Parathyroid adenoma (tissue), 2 donors: ENCODE measurements at regions not wholly inside any gene's neighbourhood (a gene's known extent, or its start where the extent isn't known, plus 50 kb on each side); places are given as distances from the start of the nearest gene placed in this dataset.

Source experiments
- H2AFZ ChIP-seq: fragments of 300-600 bp; sonication (generic); one replicate; pipeline ENCODE4 v1.7.0; 2017; ENCODE audit warnings: antibody characterized with exemption, mild to moderate bottlenecking
- H3K27ac ChIP-seq: fragments of 300-600 bp; sonication (generic); one replicate; pipeline ENCODE4 v1.7.0; 2017
- H3K27me3 ChIP-seq: fragments of 300-600 bp; sonication (generic); one replicate; pipeline ENCODE4 v1.7.0; 2017; ENCODE audit warnings: low read length; ENCODE audit not compliant: control insufficient read depth, insufficient read depth
- H3K36me3 ChIP-seq: fragments of 300-600 bp; sonication (generic); one replicate; pipeline ENCODE4 v1.7.0; 2017; ENCODE audit warnings: low read length; ENCODE audit not compliant: control insufficient read depth, insufficient read depth
- H3K4me1 ChIP-seq: fragments of 300-600 bp; sonication (generic); one replicate; pipeline ENCODE4 v1.7.0; 2017; ENCODE audit warnings: control low read depth
- H3K4me2 ChIP-seq: fragments of 300-600 bp; sonication (generic); one replicate; pipeline ENCODE4 v1.7.0; 2017; ENCODE audit warnings: low read length
- H3K4me3 ChIP-seq: fragments of 300-600 bp; sonication (generic); one replicate; pipeline ENCODE4 v1.7.0; 2017; ENCODE audit warnings: low read depth, low read length
- H3K79me2 ChIP-seq: fragments of 300-600 bp; sonication (generic); one replicate; pipeline ENCODE4 v1.7.0; 2017; ENCODE audit warnings: control low read depth
- H3K9ac ChIP-seq: fragments of 300-600 bp; sonication (generic); one replicate; pipeline ENCODE4 v1.7.0; 2017; ENCODE audit warnings: mild to moderate bottlenecking
- H3K9me3 ChIP-seq: fragments of 300-600 bp; sonication (generic); one replicate; pipeline ENCODE4 v1.7.0; 2017; ENCODE audit warnings: low read length; ENCODE audit not compliant: control insufficient read depth
- CTCF ChIP-seq: fragments of 300-600 bp; sonication (generic); IDR thresholded peaks from one replicate; pipeline ENCODE4 v1.7.0; 2017; ENCODE audit warnings: antibody characterized with exemption, mild to moderate bottlenecking
- donor health status: primary hyperparathyroidism.

GRCh38 chr1:182192215-182192614 lies 130.7 kb upstream of the ZNF648 start:
- Histone ChIP-seq H3K4me1 (no peaks in the 10 kb centered on the region), H2AFZ (no peak overlapping the region), H3K4me2 (no peak overlapping the region), H3K4me3 (no peak overlapping the region), H3K36me3 (no peaks in the 10 kb centered on the region), H3K79me2 (no peaks in the 10 kb centered on the region), H3K9me3 (no peaks in the 10 kb centered on the region), H3K27me3 (no peaks in the 10 kb centered on the region), H3K27ac (no peak overlapping the region), H3K9ac (no peak overlapping the region)
- TF ChIP-seq CTCF = no peak

GRCh38 chr1:182191381-182192115 lies 130.0 kb upstream of the ZNF648 start:
- Histone ChIP-seq H3K27ac (no peak overlapping the region), H3K9ac (no peak overlapping the region), H3K4me2 (no peak overlapping the region), H3K9me3 (no peaks in the 10 kb centered on the region), H3K27me3 (no peaks in the 10 kb centered on the region), H3K36me3 (no peaks in the 10 kb centered on the region), H3K4me1 (no peaks in the 10 kb centered on the region), H3K4me3 (no peak overlapping the region), H3K79me2 (no peaks in the 10 kb centered on the region), H2AFZ (no peak overlapping the region)
- no peak for TF ChIP-seq CTCF

- Histone ChIP-seq H3K27ac (no peak overlapping the region), H3K9ac (no peak overlapping the region), H3K4me1 (no peaks in the 10 kb centered on the region), H3K4me2 (no peak overlapping the region), H3K27me3 (no peaks in the 10 kb centered on the region), H3K9me3 (no peaks in the 10 kb centered on the region), H2AFZ (no peak overlapping the region), H3K79me2 (no peaks in the 10 kb centered on the region), H3K4me3 (no peak overlapping the region), H3K36me3 (no peaks in the 10 kb centered on the region)
- TF ChIP-seq CTCF = no peak
Measured at GRCh38 chr1:182189535-182190066, 128.1 kb upstream of the ZNF648 start.

GRCh38 chr1:182186757-182187146 lies 125.2 kb upstream of the ZNF648 start:
- no peak overlapping the region for H3K4me2 ChIP-seq
- H3K27me3 ChIP-seq = no peaks in the 10 kb centered on the region
- no peaks in the 10 kb centered on the region for H3K36me3 ChIP-seq
- no peak overlapping the region for H2AFZ ChIP-seq
- H3K4me1 ChIP-seq = no peaks in the 10 kb centered on the region
- no peak for TF ChIP-seq CTCF
- H3K27ac ChIP-seq = no peak overlapping the region
- no peaks in the 10 kb centered on the region for H3K79me2 ChIP-seq
- no peak overlapping the region for H3K9ac ChIP-seq
- no peaks in the 10 kb centered on the region for H3K9me3 ChIP-seq
- H3K4me3 ChIP-seq = no peak overlapping the region
